Medulla oblongata (tissue), 1 donor: ENCODE measurements at regions not wholly inside any gene's neighbourhood (a gene's known extent, or its start where the extent isn't known, plus 50 kb on each side); places are given as distances from the start of the nearest gene placed in this dataset.
"Not testable (repeated sequence)": the region's sequence is repeated elsewhere in the genome, so short reads cannot be mapped to it uniquely, and the experiment has no call there.

Experiments
- DNase-seq: peaks from one replicate; pipeline ENCODE4 v3.0.0-alpha.2; 2015; ENCODE audit errors: extremely low spot score

GRCh38 chr4:91997045-91997444 is 306.7 kb upstream of the GRID2 start:
- DNase-seq = no peak

DNA sequence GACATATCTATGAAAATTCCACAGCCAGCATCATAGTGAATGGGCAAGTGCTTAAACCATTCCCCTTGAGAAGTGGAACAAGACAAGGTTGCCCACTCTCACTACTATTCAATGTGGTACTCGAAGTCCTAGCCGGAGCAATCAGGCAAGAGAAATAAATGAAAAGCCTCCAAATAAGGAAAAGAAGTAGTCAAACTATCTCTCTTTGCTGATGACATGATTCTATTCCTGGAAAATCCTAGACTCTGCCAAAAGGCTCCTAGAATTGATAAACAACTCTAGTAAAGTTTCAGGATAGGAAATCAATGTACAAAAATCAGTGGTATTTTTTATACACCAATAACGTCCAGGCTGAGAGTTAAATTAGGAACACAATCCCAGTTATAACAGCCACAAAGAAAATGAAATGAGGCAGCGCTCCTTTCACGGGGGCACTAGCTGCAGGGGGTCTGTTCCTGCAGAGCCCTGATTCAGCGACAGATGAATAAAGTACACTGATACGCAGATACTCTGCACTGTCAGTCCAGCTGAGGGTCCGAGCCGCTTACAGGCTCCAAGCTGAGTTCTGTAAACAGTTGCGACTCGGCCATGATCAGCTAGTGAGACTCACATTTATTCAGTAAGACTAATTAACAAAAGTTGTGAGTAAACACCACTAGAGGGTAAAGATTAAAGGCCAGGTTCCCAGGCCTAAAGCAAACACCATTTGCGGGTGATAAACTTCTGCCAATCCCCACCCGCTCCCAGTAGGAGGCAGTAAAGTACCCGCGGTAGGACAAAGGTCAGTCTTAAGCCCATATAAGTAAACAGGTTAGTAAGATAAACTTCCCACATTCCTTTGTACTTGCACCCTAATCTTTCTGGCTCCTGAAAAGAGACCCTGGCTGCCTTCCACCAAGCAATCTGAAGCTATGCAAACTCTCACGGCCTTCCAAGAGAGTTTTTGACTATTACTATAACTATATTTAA is 290.6 kb upstream of the GRID2 start:
- no peak for DNase-seq

DNA sequence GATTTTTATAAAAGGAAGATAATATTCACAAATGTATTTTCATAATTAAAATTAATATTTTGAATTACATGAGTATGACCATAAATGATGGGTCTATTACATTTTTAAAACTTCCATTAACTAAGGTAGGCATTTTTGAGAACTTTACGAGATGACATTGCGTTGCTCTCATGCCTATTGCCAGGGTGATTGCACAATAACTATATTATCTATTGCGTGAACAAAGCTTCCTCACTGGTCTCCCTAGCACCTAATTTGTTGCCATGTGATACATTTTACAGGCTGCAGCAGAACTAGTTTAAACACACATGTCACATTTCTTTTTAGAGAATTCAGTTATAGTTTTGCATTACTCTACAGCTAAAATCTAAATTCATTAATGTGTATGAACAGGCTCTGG is 289.7 kb upstream of the GRID2 start:
- no peak for DNase-seq

DNA sequence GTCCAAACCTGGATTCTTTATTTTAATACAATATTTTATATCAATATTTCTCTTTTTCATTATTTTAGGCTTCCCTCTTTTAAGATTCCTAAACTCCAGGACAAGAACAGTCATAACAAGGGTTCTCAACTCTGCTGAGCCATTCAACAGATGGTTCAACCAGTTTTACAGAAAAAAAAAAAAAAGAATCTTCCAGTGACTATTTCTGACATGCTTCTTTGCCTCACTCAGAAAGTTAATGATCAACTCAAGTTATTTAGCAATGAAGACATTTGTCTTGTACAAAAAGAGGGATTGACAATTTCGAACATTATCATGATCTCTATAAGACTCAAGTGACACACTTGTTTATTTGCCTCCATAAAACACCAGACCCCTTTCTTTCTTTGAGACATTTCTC is 282.6 kb upstream of the GRID2 start:
- DNase-seq = no peak

DNA sequence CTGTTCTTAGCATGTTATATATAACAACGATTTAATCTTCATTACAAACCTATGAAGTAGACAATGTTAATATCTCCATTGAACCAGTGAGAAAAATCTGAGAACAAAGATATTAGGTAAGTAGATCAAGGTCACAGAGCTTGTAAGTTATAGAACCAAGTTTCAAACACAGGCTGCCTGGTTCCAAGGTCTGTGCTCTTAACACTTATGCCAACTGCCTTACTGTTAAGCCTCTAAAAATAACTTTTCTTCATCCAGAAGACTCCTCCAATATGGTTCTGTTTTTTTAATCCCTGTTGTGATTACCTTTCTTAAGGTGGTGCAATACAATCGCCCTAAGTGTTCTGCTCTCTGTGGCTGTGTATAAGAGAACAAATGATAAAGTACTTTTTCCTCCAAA is 282.0 kb upstream of the GRID2 start:
- no peak for DNase-seq

DNA sequence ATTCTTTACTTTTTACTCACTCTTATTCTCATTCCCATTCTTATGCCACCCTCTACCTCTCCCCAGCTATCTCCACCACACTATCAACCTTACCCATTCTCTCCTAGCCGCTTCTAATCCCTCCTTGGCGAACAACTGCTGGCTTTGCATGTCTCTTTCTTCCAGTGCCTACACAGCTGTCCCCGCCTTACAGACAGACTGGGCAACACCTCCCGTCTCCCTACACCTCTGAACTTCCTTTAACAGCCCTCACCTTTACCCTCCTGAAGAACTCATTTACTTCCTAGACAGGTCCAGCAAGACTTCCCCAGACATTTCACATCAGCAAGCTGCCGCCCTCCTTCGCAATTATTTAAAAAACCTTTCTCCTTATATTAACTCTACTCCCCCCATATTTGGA is 274.9 kb upstream of the GRID2 start:
- DNase-seq = not testable (repeated sequence)

DNA sequence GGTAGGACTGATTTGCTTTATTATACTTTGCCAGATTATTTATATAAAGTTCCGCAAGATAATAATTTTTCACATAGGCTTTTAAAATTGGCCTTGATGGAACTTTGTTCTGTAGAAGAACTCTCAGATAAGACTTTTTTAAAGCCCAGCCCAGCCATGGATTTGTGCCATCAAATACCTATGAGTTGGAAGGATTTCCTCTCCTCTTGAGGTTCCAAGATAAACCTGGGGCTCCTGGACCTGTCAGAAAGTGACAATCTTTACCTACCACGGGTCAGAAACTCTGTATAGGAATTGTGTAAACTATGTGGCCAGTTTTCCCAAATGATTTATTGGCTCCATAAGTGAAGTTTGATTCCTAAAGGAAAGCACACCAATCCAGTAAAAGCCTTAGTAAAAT is 271.9 kb upstream of the GRID2 start:
- DNase-seq = no peak

DNA sequence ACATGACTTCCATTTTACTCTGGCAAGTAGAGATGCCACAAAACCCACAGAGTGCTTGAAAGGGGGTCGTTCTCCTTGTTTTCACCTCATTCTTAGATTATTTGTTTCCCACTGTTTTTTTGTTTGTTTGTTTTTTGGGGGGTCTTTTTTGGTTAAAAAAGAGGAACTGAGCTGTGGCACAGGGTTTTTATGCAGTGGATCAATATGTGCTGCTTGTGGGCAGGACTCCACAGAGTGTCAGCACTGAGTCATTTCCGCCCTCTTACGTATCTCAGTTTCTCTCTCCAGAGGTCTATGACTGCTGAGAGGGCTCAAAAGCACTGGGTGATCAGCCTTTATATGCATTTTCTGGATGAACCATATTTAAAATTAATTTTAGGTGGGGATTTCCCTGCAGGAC is 268.1 kb upstream of the GRID2 start:
- DNase-seq = no peak

DNA sequence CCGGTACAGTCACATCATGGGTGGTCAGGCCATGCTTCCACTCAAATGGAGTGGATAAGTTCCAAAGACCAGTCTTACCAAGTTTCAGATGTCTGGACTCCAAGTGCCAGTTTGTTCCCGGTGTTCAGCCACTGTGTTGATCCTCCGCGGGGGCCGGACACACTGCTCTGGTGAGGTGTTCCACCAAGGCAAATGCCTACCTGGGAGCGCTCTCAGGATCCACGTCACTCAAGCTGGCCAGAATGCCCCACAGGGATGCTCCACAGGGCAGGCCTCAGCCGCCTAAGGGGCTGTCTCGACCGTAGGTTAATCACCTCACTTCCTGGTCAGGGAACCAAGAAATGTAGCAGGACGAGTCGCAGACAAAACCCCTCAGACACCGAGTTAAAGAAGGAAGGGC is 258.0 kb upstream of the GRID2 start:
- no peak for DNase-seq

GRCh38 chr4:92047209-92047875 is 256.4 kb upstream of the GRID2 start:
- no peak for DNase-seq

DNA sequence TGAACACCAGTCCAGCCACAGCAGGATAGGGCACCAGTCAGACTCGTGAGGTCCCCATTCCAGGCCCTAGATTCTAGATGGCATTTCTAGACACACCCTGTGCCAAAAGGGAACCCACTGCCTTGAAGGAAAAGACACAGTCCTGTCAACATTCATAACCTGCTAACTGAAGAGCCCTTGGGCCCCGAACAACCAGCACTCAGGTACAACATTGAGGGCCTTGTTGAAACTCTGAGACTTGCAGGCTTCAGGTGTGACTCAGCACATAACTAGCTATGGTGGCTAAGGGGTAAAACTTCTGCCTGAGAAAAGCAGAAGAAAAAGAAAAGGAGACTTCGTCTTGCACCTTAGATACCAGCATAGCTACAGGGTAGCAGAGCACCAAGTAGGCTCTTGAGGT is 252.9 kb upstream of the GRID2 start:
- DNase-seq = no peak

DNA sequence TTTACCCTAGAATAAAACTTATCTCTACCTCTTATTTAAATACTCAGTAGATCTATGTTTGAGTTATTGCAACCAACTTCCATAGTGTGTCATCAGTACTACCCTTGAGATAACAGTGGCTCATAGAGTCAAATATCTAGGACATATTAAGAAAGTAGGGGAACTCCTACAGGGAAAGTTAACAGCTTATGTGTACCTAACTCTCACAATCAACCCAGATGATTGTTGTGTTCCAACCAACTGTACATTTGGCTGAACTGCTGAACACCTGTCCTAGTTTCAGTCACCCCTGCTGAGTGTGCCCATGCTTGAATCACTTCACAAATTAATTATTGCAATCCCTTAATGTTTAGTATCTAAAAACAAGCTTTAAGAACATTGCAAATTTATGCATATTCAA is 244.2 kb upstream of the GRID2 start:
- no peak for DNase-seq

DNA sequence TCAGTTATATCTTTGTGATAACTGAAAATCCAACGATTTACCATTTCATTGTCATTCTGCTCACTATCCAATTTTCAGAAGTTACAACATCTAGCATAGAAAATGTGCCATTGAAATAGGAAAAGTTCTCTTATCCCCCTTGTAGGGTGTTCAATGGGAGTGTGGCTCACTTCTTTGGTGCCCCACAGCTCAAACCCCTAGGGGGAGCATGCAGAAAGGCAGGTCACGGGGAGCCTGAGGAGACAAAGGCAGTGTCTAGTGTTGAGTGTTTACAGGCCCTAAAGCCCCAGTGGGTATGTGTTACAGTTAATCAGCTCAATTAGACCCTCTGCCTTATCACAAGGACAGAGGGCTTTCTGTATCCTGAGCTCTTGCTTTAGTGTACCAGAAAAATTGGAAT is 243.4 kb upstream of the GRID2 start:
- DNase-seq = no peak

DNA sequence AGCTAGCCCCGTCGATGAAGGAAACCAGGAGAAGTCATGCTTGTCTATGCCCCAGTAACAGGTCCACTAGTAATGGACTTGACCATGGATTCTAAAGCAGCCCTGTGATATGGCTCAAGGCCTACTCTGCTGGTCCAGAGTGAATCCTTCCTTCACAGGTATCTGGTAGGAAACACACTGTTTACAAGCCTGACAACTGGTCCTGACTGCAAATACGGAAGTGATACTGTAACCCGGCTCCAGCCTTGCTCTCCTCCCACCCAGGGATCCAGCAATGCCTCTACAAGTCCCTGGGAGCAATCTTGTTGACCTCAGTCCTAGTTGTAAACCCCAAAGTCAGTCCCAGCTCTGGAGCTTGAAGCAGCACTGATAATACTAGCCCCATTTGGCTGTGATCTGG is 239.2 kb upstream of the GRID2 start:
- no peak for DNase-seq

DNA sequence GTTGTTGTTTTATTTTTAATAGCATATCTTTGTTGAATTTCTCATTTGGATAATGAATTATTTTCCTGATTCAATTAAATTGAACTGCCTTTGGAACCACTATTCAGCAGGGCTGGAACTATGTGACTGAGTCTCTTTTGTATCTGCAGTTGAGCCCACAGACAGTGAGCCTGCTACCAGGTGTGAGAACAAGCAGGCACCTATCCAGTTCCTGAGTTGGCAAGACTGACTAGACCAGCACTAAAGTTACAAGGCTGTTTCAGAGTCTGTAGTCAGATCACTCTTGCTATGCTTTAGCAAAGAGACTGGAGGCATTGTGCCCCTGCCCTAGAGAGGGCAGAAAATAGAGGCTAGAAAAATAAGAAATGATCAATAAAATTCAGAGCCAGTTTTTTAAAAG is 237.3 kb upstream of the GRID2 start:
- DNase-seq = no peak

DNA sequence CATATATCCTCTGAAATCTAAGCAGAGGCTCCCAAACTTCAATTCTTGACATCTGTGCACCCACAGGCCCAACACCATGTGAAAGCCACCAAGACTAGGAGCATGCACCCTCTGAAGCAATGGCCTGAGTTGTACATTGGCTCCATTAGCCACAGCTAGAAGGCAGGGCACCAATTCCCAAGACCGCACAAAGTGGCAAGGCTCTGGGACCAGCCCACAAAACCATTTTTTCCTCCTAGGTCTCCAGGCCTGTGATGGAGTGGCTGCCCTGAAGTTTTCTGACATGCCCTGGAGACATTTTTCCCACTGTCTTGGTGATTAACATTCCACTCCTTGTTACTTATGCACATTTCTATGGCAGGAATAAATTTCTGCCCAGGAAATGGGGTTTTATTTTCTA is 232.2 kb upstream of the GRID2 start:
- no peak for DNase-seq

DNA sequence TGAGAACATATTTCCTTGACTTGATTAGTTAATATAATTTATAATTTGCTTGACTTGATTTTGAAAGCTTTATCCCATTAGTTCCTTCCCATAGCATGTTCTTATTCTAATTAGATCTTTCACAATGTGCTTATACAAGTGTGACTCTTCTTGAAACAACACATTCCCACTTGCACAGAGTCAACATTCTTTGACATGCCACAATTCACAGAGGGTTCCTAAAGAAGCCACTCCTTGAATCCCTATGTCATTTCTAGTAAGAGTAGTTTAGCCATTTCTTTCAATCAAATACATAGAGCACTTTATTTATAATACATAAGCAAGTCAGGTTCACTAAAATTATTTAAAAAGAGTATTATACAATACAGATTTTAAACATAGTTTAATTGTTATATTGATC is 228.9 kb upstream of the GRID2 start:
- no peak for DNase-seq

DNA sequence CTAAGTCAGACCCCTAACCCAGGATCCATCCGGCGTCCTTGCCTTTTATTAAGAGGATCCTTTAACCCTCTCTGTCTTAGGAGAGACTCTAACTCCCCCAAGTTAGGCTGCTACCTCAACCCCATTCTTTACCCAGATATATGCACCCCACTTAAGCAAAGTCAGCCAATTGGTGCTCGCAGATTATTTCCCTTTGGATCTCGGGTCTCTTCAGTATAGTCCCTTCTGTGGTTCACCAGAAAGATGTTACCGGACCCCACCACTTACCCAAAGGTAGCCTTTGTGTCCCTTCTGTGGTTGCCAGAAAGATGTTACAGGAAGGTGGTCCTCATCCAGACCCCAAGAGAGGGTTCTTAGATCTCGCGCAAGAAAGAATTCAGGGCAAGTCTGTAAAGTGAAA is 212.9 kb upstream of the GRID2 start:
- DNase-seq = no peak

DNA sequence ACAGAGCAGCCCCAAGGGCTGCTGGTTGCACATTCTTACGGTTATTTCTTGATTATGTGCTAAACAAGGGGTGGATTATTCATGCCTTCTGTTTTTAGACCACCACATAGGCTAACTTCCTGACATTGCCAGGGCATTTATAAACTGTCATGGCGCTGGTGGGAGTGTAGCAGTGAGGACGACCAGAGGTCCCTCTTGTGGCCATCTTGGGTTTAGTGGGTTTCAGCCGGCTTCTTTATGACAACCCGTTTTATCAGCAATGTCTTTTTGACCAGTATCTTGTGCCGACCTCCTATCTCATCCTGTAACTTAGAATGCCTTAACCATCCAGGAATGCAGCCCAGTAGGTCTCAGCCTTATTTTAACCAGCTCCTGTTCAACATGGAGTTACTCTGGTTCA is 212.4 kb upstream of the GRID2 start:
- DNase-seq = no peak

- DNase-seq = no peak
These were observed 203.9 kb upstream of the GRID2 start for GRCh38 chr4:92099861-92100260.

GRCh38 chr4:92100975-92101374 is 202.8 kb upstream of the GRID2 start:
- DNase-seq = no peak

DNA sequence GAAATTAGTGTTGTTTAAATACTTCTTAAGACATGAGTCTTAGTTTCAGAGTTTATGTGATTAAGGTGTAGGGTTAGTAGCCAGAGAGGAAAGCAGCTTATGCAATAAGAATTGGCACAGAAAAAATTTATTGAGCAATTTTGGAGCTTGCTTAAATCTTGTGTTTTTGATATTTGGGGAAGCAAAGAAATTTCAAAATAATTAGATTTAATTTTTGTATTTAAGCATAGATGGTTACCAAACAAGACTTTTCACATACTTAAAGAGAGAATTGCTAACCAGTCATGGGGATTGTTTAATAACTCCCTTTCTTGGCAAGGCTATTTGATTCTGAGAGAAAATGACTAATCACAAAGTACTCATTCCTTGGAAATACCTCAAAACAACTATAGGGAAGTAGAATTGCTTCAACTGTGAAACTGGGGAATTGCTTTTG is 202.0 kb upstream of the GRID2 start:
- DNase-seq = no peak

DNA sequence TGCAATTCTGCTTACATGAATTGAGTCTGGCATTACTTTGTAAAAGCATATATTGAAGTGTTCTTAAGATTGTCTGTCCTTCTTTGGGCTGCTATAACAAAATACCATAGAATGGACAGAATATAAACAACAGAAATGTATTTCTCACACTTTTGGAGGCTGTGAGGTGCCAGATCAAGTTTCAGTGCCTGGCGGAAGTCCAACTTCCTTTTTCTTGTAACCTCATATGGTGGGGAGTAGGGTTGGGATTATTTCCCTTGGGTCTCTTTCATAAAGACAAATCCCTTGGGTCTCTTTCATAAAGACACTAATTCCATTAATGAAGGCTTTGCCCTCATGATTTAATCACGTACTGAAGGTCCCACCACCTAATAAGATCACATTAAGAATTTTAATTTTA is 199.3 kb upstream of the GRID2 start:
- DNase-seq = no peak
